Testis (tissue), 2 donors: ENCODE measurements at regions not wholly inside any gene's neighbourhood (a gene's known extent, or its start where the extent isn't known, plus 50 kb on each side); places are given as distances from the start of the nearest gene placed in this dataset.

Source experiments
- DNase-seq: peaks from one replicate; pipeline ENCODE4 v3.0.0-alpha.2; 2019
- H3K27ac ChIP-seq, 2 donors: fragments of 200-600 bp; sonication (generic); one replicate each; pipeline ENCODE4 v1.5.1; 2019
- H3K27me3 ChIP-seq: fragments of 200-600 bp; sonication (generic); one replicate; pipeline ENCODE4 v1.5.1; 2019
- H3K36me3 ChIP-seq: fragments of 200-600 bp; sonication (generic); one replicate; pipeline ENCODE4 v1.5.1; 2017; ENCODE audit warnings: low read depth; ENCODE audit errors: missing control alignments
- H3K4me1 ChIP-seq: fragments of 200-600 bp; sonication (generic); one replicate; pipeline ENCODE4 v1.5.1; 2019
- H3K4me3 ChIP-seq, 2 donors: fragments of 200-600 bp; sonication (generic); one replicate each; pipeline ENCODE4 v1.5.1; 2017 to 2019
- H3K9me3 ChIP-seq: fragments of 200-600 bp; sonication (generic); one replicate; pipeline ENCODE4 v1.5.1; 2017
- CTCF ChIP-seq, 3 experiments: fragments of 450-650 bp in 2 of 3; fragments of 200-600 bp in 1 of 3; sonication (generic) in 1 of 3; IDR thresholded peaks; one replicate each; pipeline ENCODE4 v1.5.1; 2016 to 2019; ENCODE audit warnings: antibody characterized with exemption in 3 of 3, mild to moderate bottlenecking in 2 of 3, moderate library complexity in 1 of 3
- POLR2A ChIP-seq: fragments of 450-650 bp; IDR thresholded peaks from one replicate; pipeline ENCODE4 v1.6.1; 2017; ENCODE audit warnings: antibody characterized with exemption, mild to moderate bottlenecking, moderate library complexity
- WGBS, 2 donors: methylation state at CpG; one replicate each; pipeline ENCODE4 v1.1.5; 2018; 5-methylcytosine and 5-hydroxymethylcytosine counted together
- intact Hi-C: fragments of 100-400 bp; cut with DNase I; formaldehyde crosslinking; loops from one replicate; pipeline ENCODE4 v1.15.1; 2023; ENCODE audit warnings: low total_unique reads

GRCh38 chr9:88817628-88818027 is 173.6 kb upstream of the S1PR3 start:
- Histone ChIP-seq H3K9me3 (no peaks in the 10 kb centered on the region), H3K4me1 (no peaks in the 10 kb centered on the region), H3K4me3 (no peak overlapping the region), H3K27me3 (no peaks in the 10 kb centered on the region), H3K27ac (no peak overlapping the region), H3K36me3 (no peaks in the 10 kb centered on the region)
- WGBS, 2 donors: 91 to 93% methylated on average over 7 of the region's 7 CpGs
- intact Hi-C loops: no loop called here
- TF ChIP-seq POLR2A (no peak), CTCF (IDR thresholded peaks at IDR 0.05) (no peak)
- no peak for DNase-seq

- WGBS, 2 donors: 67 to 75% methylated on average over 10 to 11 of the region's 11 CpGs
- intact Hi-C loops: no loop called here
Measured at GRCh38 chr9:88818495-88819201, 172.6 kb upstream of the S1PR3 start.

GRCh38 chr9:88819476-88819875 is 171.8 kb upstream of the S1PR3 start:
- TF ChIP-seq POLR2A (no peak), CTCF (IDR thresholded peaks at IDR 0.05) (no peak)
- no peak overlapping the region for H3K4me3 ChIP-seq
- H3K27ac ChIP-seq: no peak overlapping the region
- no peaks in the 10 kb centered on the region for H3K36me3 ChIP-seq
- WGBS, 2 donors: 96 to 98% methylated on average over 2 of the region's 2 CpGs
- no peaks in the 10 kb centered on the region for H3K4me1 ChIP-seq
- DNase-seq: no peak
- H3K9me3 ChIP-seq: no peaks in the 10 kb centered on the region
- intact Hi-C loops: no loop called here
- no peaks in the 10 kb centered on the region for H3K27me3 ChIP-seq

More at GRCh38 chr9:88818495-88819201, 172.6 kb upstream of the S1PR3 start:
- Histone ChIP-seq H3K4me1 (no peaks in the 10 kb centered on the region), H3K27me3 (no peaks in the 10 kb centered on the region), H3K4me3 (no peak overlapping the region), H3K9me3 (no peaks in the 10 kb centered on the region), H3K36me3 (no peaks in the 10 kb centered on the region), H3K27ac (no peak overlapping the region)
- TF ChIP-seq POLR2A (no peak), CTCF (IDR thresholded peaks at IDR 0.05) (no peak)
- no peak for DNase-seq

- no peak for DNase-seq
- intact Hi-C loops: no loop called here
- Histone ChIP-seq H3K4me1 (no peaks in the 10 kb centered on the region), H3K4me3 (no peak overlapping the region), H3K9me3 (no peaks in the 10 kb centered on the region), H3K36me3 (no peaks in the 10 kb centered on the region), H3K27ac (no peak overlapping the region), H3K27me3 (no peaks in the 10 kb centered on the region)
- no peak for TF ChIP-seq POLR2A
- no peak for TF ChIP-seq CTCF (IDR thresholded peaks at IDR 0.05)
- WGBS, 2 donors: 73 to 74% methylated on average over 2 of the region's 2 CpGs
Measured at GRCh38 chr9:88820055-88820454, 171.2 kb upstream of the S1PR3 start.
